Fibroblast of lung (primary cell): ENCODE measurements at regions not wholly inside any gene's neighbourhood (a gene's known extent, or its start where the extent isn't known, plus 50 kb on each side); places are given as distances from the start of the nearest gene placed in this dataset.
"Not testable (repeated sequence)": the region's sequence is repeated elsewhere in the genome, so short reads cannot be mapped to it uniquely, and the experiment has no call there.

Experiments
- EZH2 ChIP-seq: IDR thresholded peaks from 2 replicates; pipeline ENCODE4 v1.5.1; 2012; ENCODE audit warnings: low read length, control low read depth, mild to moderate bottlenecking; ENCODE audit errors: missing control alignments
- TF ChIP-seq, protein P1 (sequence below), 2 donors: IDR thresholded peaks in 1 of 2; conservative IDR thresholded peaks in 1 of 2; 1 replicate in 1 of 2; 2 replicates in 1 of 2; pipeline ENCODE4 v1.5.1; 2011 to 2012; ENCODE audit warnings: low read length in 2 of 2, control low read depth in 1 of 2, inconsistent platforms in 1 of 2, low read depth in 1 of 2, mild to moderate bottlenecking in 1 of 2

DNA sequence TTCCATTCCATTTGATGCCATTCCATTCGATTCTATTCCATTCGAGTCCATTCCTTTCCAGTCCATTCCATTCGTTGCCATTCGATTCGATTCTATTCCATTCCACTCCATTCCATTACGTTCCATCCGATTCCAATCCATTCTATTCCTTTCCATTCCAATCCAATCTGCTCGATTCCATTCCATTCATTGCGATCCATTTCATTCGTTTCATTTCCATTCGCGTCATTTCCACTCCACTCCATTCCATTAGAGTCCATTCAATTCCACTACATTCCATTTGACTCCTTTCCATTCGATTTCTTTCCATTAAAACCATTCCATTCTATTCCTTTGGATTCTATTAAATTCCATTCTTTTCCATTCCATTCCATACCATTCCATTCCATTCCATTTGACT lies 2584.1 kb upstream of the TPTE start:
- TF ChIP-seq, protein P1, sequence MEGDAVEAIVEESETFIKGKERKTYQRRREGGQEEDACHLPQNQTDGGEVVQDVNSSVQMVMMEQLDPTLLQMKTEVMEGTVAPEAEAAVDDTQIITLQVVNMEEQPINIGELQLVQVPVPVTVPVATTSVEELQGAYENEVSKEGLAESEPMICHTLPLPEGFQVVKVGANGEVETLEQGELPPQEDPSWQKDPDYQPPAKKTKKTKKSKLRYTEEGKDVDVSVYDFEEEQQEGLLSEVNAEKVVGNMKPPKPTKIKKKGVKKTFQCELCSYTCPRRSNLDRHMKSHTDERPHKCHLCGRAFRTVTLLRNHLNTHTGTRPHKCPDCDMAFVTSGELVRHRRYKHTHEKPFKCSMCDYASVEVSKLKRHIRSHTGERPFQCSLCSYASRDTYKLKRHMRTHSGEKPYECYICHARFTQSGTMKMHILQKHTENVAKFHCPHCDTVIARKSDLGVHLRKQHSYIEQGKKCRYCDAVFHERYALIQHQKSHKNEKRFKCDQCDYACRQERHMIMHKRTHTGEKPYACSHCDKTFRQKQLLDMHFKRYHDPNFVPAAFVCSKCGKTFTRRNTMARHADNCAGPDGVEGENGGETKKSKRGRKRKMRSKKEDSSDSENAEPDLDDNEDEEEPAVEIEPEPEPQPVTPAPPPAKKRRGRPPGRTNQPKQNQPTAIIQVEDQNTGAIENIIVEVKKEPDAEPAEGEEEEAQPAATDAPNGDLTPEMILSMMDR (conservative IDR thresholded peaks at IDR 0.05 in 1 of 2, IDR thresholded peaks at IDR 0.05 in 1 of 2; ENCODE audit: low read depth in 1 of 2, low read length in 2 of 2), result not testable (repeated sequence)
- not testable (repeated sequence) for TF ChIP-seq EZH2
